Suprapubic skin (tissue), 4 donors: ENCODE measurements at regions not wholly inside any gene's neighbourhood (a gene's known extent, or its start where the extent isn't known, plus 50 kb on each side); places are given as distances from the start of the nearest gene placed in this dataset.

Source experiments
- DNase-seq, 2 donors: peaks; one replicate each; pipeline ENCODE4 v3.0.0-alpha.2; 2019; ENCODE audit warnings: low spot score in 2 of 2
- H3K27ac ChIP-seq: fragments of 200-600 bp; sonication (generic); one replicate; pipeline ENCODE4 v1.5.1; 2019
- H3K27me3 ChIP-seq: fragments of 200-600 bp; sonication (generic); one replicate; pipeline ENCODE4 v1.5.1; 2019
- H3K36me3 ChIP-seq: fragments of 200-600 bp; sonication (generic); one replicate; pipeline ENCODE4 v1.5.1; 2019
- H3K4me1 ChIP-seq: fragments of 200-600 bp; sonication (generic); one replicate; pipeline ENCODE4 v1.5.1; 2019
- H3K4me3 ChIP-seq: fragments of 200-600 bp; sonication (generic); one replicate; pipeline ENCODE4 v1.5.1; 2019; ENCODE audit warnings: mild to moderate bottlenecking
- H3K9me3 ChIP-seq: fragments of 200-600 bp; sonication (generic); one replicate; pipeline ENCODE4 v1.5.1; 2019
- EP300 ChIP-seq: sonication (generic); formaldehyde crosslinking; IDR thresholded peaks from one replicate; pipeline ENCODE4 v1.6.1; 2017; ENCODE audit warnings: antibody characterized with exemption
- POLR2A ChIP-seq, 2 donors: fragments of 450-650 bp; IDR thresholded peaks; one replicate each; pipeline ENCODE4 v1.6.1; 2017; ENCODE audit warnings: antibody characterized with exemption in 2 of 2, mild to moderate bottlenecking in 2 of 2, moderate library complexity in 2 of 2
- POLR2AphosphoS5 ChIP-seq, 3 donors: sonication (generic); formaldehyde crosslinking; IDR thresholded peaks; one replicate each; pipeline ENCODE4 v1.6.1; 2017; ENCODE audit warnings: antibody characterized with exemption in 3 of 3
- WGBS: methylation state at CpG from one replicate; pipeline ENCODE4 v1.1.5; 2018; 5-methylcytosine and 5-hydroxymethylcytosine counted together
- TF ChIP-seq, protein P1 (sequence below), 2 donors: fragments of 200-600 bp in 1 of 2; fragments of 450-650 bp in 1 of 2; sonication (generic) in 1 of 2; IDR thresholded peaks; one replicate each; pipeline ENCODE4 v1.5.1; 2016 to 2019; ENCODE audit warnings: antibody characterized with exemption in 2 of 2, mild to moderate bottlenecking in 1 of 2, moderate library complexity in 1 of 2

DNA sequence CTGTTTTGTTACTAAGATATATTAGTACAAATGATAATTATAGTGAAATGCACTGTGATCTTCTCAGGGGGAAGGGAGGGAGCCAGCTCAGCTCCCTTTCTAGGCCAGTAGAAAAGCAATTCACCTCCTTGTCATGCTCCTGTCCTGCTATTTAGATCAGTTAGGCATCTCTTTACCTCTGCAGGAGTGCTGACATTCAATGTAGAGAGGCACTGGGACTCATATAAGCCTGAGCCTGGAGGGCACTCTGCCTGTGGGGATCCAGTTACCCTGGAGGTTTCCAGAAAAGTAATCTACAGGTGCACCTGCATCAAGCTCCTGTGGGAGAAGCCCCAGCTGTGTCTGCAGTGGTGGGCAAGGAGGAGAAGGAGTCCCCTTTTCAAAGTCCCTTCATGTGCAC is 277.0 kb downstream of the CPS1 start:
- no peak overlapping the region for H3K4me3 ChIP-seq
- no peaks in the 10 kb centered on the region for H3K27me3 ChIP-seq
- H3K27ac ChIP-seq = no peak overlapping the region
- H3K4me1 ChIP-seq = no peaks in the 10 kb centered on the region
- H3K9me3 ChIP-seq = no peaks in the 10 kb centered on the region
- DNase-seq = no peak
- TF ChIP-seq POLR2A (IDR thresholded peaks at IDR 0.05) = no peak
- no peaks in the 10 kb centered on the region for H3K36me3 ChIP-seq

DNA sequence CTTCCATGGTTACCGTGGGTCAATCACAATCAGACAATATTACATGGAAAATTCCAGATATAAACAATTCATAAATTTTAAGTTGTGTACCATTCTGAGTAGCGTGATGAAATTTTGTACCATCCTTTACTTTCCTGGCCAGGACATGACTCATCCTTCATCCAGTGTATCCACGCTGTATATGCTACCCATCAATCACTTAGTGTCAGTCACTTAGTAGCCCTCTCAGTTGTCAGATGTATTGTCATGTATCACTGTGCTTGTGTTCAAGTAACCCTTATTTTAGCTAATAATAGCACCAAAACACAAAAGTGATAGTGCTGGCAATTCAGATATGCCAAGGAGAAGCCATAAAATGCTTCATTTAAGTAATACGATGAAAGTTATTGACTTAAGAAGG is 282.6 kb downstream of the CPS1 start:
- TF ChIP-seq, protein P1, sequence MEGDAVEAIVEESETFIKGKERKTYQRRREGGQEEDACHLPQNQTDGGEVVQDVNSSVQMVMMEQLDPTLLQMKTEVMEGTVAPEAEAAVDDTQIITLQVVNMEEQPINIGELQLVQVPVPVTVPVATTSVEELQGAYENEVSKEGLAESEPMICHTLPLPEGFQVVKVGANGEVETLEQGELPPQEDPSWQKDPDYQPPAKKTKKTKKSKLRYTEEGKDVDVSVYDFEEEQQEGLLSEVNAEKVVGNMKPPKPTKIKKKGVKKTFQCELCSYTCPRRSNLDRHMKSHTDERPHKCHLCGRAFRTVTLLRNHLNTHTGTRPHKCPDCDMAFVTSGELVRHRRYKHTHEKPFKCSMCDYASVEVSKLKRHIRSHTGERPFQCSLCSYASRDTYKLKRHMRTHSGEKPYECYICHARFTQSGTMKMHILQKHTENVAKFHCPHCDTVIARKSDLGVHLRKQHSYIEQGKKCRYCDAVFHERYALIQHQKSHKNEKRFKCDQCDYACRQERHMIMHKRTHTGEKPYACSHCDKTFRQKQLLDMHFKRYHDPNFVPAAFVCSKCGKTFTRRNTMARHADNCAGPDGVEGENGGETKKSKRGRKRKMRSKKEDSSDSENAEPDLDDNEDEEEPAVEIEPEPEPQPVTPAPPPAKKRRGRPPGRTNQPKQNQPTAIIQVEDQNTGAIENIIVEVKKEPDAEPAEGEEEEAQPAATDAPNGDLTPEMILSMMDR (IDR thresholded peaks at IDR 0.05) = no peak
- H3K9me3 ChIP-seq = no peaks in the 10 kb centered on the region
- H3K36me3 ChIP-seq = no peaks in the 10 kb centered on the region
- H3K4me1 ChIP-seq = no peaks in the 10 kb centered on the region
- H3K27ac ChIP-seq = no peak overlapping the region
- H3K4me3 ChIP-seq = no peak overlapping the region
- 91% methylated on average over 4 of the region's 4 CpGs for WGBS
- no peak for DNase-seq
- H3K27me3 ChIP-seq = no peaks in the 10 kb centered on the region

DNA sequence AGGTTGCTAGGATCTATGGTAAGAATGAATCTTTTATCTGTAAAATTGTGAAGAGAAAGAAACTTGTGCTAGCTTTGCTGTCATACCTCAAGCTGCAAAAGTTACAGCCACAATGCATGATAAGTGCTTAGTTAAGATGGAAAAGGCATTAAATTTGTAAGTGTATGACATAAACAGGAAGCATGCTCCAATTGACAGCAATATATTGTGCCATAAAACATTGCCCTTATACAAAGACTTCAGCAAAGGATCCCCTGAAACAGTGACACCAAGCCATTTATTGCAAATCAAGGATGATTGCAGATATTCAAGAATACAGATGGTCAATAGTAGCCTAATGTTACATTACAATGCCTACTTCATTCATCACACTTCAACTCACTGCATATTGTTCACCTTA is 283.1 kb downstream of the CPS1 start:
- Histone ChIP-seq H3K36me3 (no peaks in the 10 kb centered on the region), H3K27ac (no peak overlapping the region), H3K9me3 (no peaks in the 10 kb centered on the region), H3K4me3 (no peak overlapping the region), H3K4me1 (no peaks in the 10 kb centered on the region), H3K27me3 (no peaks in the 10 kb centered on the region)
- TF ChIP-seq POLR2A (IDR thresholded peaks at IDR 0.05) = no peak
- no peak for TF ChIP-seq POLR2AphosphoS5 (IDR thresholded peaks at IDR 0.05)
- no peak for TF ChIP-seq EP300
- TF ChIP-seq, protein P1 (IDR thresholded peaks at IDR 0.05) = no peak
- DNase-seq = no peak

DNA sequence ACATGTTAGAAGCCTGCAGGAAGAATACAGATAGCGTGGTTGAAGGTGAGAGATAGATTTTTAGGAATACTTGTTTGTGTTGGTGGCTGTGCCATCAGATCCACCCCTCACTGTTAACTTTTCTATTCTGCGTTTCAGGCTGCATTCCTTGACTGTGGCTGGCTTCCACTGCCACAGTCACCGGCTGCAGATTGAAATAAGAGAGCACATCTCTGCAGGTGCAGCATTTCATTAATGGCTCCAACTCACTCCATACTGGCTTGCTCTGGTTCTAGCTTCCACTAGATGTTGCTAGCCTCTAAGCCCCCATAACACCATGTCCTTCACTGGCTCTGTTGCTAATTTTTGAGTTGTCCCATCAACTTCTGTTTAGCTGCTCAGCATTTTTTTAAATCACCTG is 286.5 kb downstream of the CPS1 start:
- Histone ChIP-seq H3K27ac (no peak overlapping the region), H3K36me3 (no peaks in the 10 kb centered on the region), H3K4me1 (no peaks in the 10 kb centered on the region), H3K9me3 (no peaks in the 10 kb centered on the region), H3K4me3 (no peak overlapping the region), H3K27me3 (no peaks in the 10 kb centered on the region)
- no peak for TF ChIP-seq EP300
- no peak for TF ChIP-seq POLR2AphosphoS5 (IDR thresholded peaks at IDR 0.05)
- TF ChIP-seq, protein P1 (IDR thresholded peaks at IDR 0.05) = no peak
- TF ChIP-seq POLR2A (IDR thresholded peaks at IDR 0.05) = no peak
- no peak for DNase-seq
- WGBS = 50% methylated on average over 3 of the region's 3 CpGs

DNA sequence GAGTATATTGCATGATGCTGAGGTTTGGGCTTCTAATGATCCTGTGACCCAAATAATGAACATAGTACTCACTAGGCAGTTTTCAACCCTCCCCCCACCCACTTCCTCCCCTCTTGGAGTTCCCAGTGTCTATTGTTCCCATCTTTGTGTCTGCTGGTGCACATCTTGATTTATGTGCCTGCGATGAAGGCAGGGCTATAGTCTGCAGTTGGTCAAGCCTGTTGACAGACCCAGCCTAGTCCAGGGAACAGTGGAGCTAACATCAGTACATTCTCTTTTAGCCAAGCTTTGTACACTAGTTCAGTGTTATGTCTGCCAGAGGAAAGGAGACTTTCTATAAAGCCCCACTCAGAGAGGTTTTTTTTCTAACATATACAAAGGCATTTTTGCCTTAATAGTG is 287.6 kb downstream of the CPS1 start:
- Histone ChIP-seq H3K4me3 (no peak overlapping the region), H3K27ac (no peak overlapping the region), H3K9me3 (no peaks in the 10 kb centered on the region), H3K27me3 (no peaks in the 10 kb centered on the region), H3K36me3 (no peaks in the 10 kb centered on the region), H3K4me1 (no peaks in the 10 kb centered on the region)
- TF ChIP-seq EP300 = no peak
- TF ChIP-seq, protein P1 (IDR thresholded peaks at IDR 0.05) = no peak
- no peak for TF ChIP-seq POLR2A (IDR thresholded peaks at IDR 0.05)
- TF ChIP-seq POLR2AphosphoS5 (IDR thresholded peaks at IDR 0.05) = no peak
- no peak for DNase-seq
- 50% methylated on average over 1 of the region's 1 CpG for WGBS

DNA sequence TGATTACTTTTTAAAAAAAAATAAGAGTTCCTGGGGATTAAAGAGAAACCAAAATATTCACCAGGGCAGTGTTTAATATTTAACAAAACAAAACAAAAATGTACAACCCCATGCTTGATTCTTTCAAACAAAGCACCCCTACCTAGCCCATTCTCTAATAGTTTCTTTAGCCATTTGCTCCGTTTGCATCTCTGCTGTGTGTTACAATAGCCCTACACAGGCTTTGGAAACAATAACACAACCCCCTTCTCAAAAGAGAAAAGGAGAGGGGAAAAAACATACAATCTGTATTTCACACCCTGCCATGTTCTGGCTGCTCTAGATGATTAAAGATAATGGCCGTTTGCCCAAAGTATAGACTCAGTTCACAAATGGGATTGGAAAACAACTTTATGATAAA is 302.9 kb downstream of the CPS1 start:
- H3K4me3 ChIP-seq = no peak overlapping the region
- no peaks in the 10 kb centered on the region for H3K9me3 ChIP-seq
- DNase-seq = no peak
- no peak overlapping the region for H3K27ac ChIP-seq
- H3K27me3 ChIP-seq = no peaks in the 10 kb centered on the region
- H3K36me3 ChIP-seq = no peaks in the 10 kb centered on the region
- TF ChIP-seq EP300 (no peak), POLR2AphosphoS5 (IDR thresholded peaks at IDR 0.05) (no peak), POLR2A (IDR thresholded peaks at IDR 0.05) (no peak)
- TF ChIP-seq, protein P1 (IDR thresholded peaks at IDR 0.05) = no peak
- no peaks in the 10 kb centered on the region for H3K4me1 ChIP-seq
- 54% methylated on average over 2 of the region's 2 CpGs for WGBS
